ENCODE measurements at regions not wholly inside any gene's neighbourhood (a gene's known extent, or its start where the extent isn't known, plus 50 kb on each side); places are given as distances from the start of the nearest gene placed in this dataset.

GRCh38 chr1:232303222-232303620, 326.7 kb downstream of the SIPA1L2 start:
- no peak for DNase-seq

- DNase-seq = no peak
Observed at GRCh38 chr1:232302376-232303221, 327.3 kb downstream of the SIPA1L2 start.

DNA sequence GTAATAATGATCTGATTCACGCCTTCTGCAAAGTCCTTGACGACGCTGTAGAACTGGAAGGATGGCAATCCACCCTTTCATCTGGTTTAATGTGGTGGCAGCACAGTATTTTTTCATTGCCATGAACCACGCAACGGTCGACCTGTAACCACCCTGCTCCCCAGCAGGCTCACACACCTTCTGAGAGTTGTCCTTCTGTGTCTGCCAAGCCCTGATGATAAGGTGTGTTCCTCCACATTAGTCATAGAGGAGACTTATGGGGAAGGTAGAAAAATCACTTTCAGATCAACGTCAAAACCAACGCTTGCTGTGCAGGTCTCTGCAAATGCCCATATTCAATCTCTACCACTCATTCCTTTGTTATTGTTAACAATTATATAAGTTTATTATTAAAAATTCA, 328.7 kb downstream of the SIPA1L2 start:
- DNase-seq = no peak

DNA sequence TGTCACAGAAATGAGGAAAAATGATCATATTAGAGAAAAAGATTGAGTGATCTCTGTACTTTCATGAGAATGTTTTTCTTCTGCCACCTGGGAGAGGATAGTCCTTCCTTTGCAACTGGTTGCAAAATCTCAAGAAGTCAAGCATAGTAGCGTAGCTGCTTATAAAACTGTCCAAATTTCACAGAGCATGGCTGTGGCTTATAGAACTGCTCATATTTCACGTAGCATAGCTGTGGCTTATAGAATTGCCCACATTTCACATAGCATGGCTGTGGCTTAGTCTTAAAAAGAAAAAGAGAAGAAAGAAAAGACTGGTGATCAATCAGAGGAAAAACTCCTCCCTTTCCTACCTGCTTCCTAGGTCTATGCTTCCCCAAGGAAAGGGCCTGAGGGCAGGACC, 329.5 kb downstream of the SIPA1L2 start:
- no peak for DNase-seq

DNA sequence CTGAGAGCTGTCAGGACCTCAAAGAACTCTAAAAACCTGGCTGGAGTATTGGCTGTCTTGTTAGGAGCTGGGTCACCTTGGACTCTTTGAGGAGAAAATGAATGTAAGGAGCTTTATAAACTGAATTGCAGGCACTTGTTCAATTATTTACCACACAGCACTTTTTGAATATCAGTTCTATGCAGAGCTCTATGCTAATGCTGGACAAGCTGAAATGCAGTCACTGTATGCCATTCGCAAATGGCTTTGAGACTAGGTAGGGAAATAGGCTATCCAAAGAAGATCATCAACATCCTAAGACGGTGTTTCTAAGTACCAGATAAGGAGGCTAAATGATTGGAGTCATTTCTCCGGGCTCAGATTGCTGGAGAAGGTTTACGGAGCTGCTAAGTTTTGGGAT, 333.5 kb downstream of the SIPA1L2 start:
- DNase-seq = no peak

DNA sequence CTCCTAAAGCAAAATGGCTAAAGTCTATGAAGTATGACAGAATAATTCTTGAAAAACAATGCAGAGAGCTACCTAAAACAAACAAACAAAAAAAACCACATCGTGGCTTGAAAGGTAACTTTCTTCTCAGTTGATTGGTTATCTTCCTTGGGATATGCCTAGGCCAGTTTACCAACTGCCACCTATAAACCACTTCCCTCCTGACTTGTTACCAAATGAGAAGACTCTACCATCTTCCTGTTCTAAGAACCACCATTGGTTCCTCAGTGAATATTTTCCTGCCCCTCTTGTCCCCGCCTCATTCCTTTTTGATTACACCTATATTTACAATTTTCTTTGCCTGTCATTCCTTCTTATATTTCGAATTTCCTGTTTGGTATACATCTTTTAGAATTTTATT, 336.6 kb downstream of the SIPA1L2 start:
- no peak for DNase-seq

- DNase-seq = no peak
Observed at GRCh38 chr1:232292818-232293217, 337.1 kb downstream of the SIPA1L2 start.

- no peak for DNase-seq
Observed at GRCh38 chr1:232292239-232292638, 337.7 kb downstream of the SIPA1L2 start.

- no peak for DNase-seq
Observed at GRCh38 chr1:232291681-232292080, 338.3 kb downstream of the SIPA1L2 start.

GRCh38 chr1:232291261-232291660, 338.7 kb downstream of the SIPA1L2 start:
- DNase-seq = no peak

DNA sequence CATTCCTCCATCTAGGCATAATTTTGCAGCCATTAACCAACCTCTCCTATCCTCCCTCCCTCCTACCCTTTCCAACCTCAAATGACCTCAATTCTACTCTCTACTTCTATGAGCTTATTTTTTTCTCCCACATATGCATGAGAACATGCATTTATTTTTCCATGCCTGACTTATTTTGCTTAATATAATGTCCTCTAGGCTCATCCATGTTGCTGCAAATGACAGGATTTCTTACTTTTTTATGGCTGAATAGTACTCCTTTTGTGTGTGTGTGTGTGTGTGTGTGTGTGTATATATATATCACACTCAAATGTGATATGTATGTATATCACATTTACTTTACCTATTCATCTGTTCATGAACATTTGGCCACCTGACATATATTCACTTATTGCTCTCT, 339.4 kb downstream of the SIPA1L2 start:
- DNase-seq = no peak

DNA sequence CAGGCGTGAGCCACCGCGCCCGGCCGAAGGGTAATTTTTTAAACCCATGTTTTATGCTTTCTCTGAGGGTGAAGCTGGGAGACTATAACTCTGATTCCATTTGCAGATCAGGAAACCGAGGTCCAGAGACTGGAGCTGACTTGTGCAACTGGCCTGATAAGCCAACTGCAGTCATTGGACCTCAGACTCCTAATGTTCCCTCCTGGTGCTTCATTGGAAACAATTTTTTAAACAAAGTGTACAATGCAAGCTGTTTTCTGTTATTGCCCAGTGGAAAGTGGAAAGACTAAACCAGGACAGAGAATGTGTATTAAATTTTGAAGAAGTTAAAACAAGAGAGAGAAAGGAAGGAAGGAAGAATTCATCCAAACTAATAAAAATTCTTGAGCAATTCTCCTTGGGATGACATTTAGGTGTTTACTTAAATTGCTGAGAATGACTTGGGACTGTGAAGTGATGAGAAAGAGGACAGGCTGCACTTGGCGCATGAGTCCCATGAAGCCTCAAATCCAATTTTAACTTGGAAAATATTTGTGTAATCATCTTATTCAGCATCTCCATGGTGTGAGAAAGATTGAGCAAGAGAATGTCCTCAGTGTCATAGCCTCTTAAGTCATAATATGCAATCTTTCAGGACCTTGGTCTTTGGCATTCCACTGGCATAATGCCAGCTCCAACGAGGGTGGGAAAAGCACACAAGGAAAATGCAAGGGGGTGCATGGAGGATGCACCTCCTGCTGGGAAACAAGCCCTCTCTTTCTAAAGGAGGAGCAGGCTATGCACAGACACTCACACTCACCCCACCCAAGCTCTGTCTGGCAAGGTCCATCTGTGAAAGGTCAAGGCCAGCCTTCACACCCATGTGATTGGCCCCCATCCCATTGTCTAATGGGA, 342.0 kb downstream of the SIPA1L2 start:
- no peak for DNase-seq

DNA sequence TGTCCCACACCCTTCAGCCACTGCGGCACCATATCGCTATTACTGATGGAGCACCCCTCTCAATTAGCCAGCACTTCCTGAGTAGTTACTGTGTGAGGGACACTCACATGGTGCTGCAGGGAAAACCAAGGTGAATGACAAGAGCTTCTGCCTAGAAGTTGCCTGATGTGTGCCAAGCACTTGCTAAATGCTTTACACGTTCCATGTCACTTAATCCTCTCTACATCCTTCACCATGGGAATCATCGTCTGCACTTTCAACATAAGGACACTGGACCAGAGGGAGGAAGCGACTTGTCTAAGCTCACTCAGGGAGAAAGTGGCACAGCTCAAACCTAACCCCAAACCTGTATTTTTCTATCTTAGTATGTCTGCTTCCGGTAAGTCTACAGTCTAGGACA, 344.8 kb downstream of the SIPA1L2 start:
- DNase-seq = no peak

DNA sequence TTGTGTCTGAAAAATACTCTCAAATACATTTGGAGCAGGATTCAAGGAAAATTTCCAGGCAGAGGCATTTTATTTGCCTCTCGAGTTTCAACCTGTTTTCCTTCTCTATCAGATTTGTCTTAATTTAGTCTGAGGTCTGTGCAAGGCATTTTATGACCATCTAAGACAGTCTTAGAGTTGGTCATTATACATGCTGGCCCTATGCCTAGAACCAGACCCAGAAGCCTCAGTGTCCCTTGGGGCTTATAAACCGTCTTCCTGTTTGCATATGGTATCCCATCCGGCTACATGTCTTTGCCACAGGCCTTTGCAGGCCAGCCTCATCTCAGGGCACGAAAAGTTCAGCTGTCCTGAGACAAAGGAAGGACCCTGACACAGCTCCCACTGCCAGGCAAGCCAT, 346.1 kb downstream of the SIPA1L2 start:
- no peak for DNase-seq

- DNase-seq = no peak
Observed at GRCh38 chr1:232282498-232282897, 347.4 kb downstream of the SIPA1L2 start.

GRCh38 chr1:232280910-232281309, 349.0 kb downstream of the SIPA1L2 start:
- no peak for DNase-seq

DNA sequence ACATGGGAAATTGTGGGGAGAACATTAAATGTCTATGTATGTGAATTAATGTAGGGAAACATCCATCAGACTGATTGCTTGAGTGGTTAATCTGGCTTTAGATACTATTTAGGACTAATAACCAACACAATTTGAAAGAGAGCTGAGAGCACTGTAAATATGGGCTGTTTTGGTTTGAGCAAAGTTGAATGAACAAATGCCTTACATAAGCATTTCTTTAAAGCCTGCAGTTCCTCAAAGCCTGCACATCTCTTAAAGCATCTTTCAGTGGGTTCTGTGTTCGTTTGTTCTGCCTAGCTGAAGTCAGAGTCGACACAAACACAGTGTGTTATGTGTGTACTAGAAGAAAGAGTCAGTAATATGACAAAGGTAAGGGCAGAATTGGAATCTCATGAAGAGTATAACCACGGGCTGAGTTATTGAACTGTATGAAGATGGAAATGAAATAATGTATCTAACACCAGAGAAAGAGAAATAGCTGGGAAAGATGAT, 350.0 kb downstream of the SIPA1L2 start:
- no peak for DNase-seq

GRCh38 chr1:232278925-232279324, 351.0 kb downstream of the SIPA1L2 start:
- DNase-seq = no peak

DNA sequence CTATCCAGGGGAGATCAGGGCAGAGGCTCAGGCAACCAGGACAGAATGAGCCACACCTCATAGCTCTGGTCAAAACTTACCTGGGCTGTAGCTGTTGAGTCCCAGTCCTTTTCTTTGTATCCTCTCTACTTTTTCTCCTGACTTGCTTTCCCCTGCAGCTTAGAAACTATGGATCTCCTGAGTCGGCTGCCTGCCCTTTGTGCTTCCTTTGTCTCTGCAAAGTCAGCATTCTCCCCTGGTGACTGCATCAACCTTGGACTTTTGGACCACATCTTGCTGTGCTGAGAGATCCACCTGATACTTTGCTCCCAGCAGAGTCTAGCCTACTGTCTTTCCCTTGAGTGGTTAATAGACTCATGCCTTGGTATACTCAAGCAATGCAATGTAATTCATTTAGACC, 353.3 kb downstream of the SIPA1L2 start:
- no peak for DNase-seq

GRCh38 chr1:232274999-232275710, 354.8 kb downstream of the SIPA1L2 start:
- no peak for DNase-seq

DNA sequence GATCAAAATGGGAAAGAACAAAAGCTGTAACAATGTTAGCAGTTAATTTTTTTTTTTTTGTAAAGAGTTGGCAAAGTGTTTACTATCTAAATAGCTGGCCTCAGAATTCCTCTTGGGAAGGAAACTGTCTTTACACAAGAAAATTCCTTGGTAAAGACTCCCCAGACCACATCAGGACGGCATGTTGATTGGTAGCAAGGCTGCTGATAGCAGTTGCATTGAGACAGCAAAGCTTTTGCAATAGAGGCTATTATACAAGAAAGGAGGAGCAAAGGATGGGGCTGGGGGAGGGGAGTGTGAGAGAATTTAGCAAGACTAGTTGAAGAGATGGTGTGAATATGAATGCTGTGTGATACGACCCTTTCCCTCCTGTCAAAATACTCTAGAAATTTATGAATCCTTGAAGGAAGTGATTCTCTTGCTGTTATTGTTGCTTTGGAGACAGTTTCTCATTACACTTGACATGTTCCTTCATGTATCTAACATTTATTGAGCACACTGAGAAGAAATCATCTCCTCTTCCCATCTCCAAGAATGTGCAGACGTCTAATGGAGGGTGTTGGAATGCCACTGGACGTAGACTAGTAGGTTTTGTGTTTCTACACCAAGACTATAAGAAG, 355.6 kb downstream of the SIPA1L2 start:
- no peak for DNase-seq

DNA sequence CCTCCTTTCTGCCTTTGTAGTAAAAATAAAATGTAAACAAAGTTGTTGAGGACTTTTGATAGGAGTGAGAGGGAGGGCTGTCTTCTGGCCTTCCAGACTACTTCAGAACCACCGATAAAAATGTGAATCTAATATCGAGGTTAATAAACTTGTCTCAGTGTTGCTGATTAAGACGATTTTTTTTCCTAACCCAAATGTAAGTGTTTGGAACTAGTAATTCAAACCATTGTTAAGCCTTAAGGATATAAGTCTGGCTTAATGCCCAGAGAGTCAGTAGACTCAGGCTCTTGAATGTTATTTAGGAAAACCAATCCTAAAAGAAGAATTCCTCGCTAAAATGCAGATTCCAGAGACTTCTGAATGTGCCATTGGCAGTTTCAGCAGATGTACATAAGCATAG, 356.9 kb downstream of the SIPA1L2 start:
- DNase-seq = no peak
